ENCODE measurements at regions not wholly inside any gene's neighbourhood (a gene's known extent, or its start where the extent isn't known, plus 50 kb on each side); places are given as distances from the start of the nearest gene placed in this dataset.
A peak's percentile ranks its signal among the peaks of the same experiment; 100 is the strongest.

- Histone ChIP-seq H3K36me3 (no peaks in the 10 kb centered on the region), H3K4me1 (peaks cover 0 to 14% (median 0%) of the 10 kb centered on the region in 3 donors), H3K27ac (no peak overlapping the region), H3K4me3 (no peak overlapping the region), H3K27me3 (no peaks in the 10 kb centered on the region), H3K9me3 (no peaks in the 10 kb centered on the region)
- intact Hi-C loops (cut with DNase I): no loop called here
- TF ChIP-seq, protein P1, sequence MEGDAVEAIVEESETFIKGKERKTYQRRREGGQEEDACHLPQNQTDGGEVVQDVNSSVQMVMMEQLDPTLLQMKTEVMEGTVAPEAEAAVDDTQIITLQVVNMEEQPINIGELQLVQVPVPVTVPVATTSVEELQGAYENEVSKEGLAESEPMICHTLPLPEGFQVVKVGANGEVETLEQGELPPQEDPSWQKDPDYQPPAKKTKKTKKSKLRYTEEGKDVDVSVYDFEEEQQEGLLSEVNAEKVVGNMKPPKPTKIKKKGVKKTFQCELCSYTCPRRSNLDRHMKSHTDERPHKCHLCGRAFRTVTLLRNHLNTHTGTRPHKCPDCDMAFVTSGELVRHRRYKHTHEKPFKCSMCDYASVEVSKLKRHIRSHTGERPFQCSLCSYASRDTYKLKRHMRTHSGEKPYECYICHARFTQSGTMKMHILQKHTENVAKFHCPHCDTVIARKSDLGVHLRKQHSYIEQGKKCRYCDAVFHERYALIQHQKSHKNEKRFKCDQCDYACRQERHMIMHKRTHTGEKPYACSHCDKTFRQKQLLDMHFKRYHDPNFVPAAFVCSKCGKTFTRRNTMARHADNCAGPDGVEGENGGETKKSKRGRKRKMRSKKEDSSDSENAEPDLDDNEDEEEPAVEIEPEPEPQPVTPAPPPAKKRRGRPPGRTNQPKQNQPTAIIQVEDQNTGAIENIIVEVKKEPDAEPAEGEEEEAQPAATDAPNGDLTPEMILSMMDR (IDR thresholded peaks at IDR 0.05): no peak
- FAIRE-seq: no peak
- no peak for ATAC-seq
- no peak for DNase-seq
- WGBS, 2 donors: 52 to 100% methylated on average over 1 of the region's 1 CpG
Measured at GRCh38 chr5:14039576-14039975, 95.1 kb upstream of the DNAH5 start.

GRCh38 chr5:14039063-14039462 is 94.6 kb upstream of the DNAH5 start:
- no peak for DNase-seq
- FAIRE-seq: no peak
- intact Hi-C loops (cut with DNase I): no loop called here
- Histone ChIP-seq H3K27ac (no peak overlapping the region), H3K4me1 (peaks cover 0 to 14% (median 0%) of the 10 kb centered on the region in 3 donors), H3K27me3 (no peaks in the 10 kb centered on the region), H3K4me3 (no peak overlapping the region), H3K9me3 (no peaks in the 10 kb centered on the region), H3K36me3 (no peaks in the 10 kb centered on the region)
- 63 to 81% methylated on average over 7 of the region's 7 CpGs for WGBS, 2 donors
- TF ChIP-seq, protein P1 (IDR thresholded peaks at IDR 0.05): no peak
- no peak for ATAC-seq

GRCh38 chr5:14038341-14038959 is 94.0 kb upstream of the DNAH5 start:
- H3K9me3 ChIP-seq: no peaks in the 10 kb centered on the region
- no peak for FAIRE-seq
- H3K4me3 ChIP-seq: no peak overlapping the region
- H3K27me3 ChIP-seq: no peaks in the 10 kb centered on the region
- intact Hi-C loops (cut with DNase I): no loop called here
- H3K4me1 ChIP-seq: peaks cover 0 to 14% (median 0%) of the 10 kb centered on the region in 3 donors
- no peaks in the 10 kb centered on the region for H3K36me3 ChIP-seq
- ATAC-seq: peak in 1 of 4 donors; percentile 5
- H3K27ac ChIP-seq: peak overlapping the region in 2 of 4 donors; percentile 72 to 81
- TF ChIP-seq, protein P1 (IDR thresholded peaks at IDR 0.05): no peak
- no peak for DNase-seq
- WGBS, 2 donors: 64 to 71% methylated on average over 10 of the region's 10 CpGs

GRCh38 chr5:14036947-14037346 is 92.5 kb upstream of the DNAH5 start:
- Histone ChIP-seq H3K27me3 (no peaks in the 10 kb centered on the region), H3K4me3 (no peak overlapping the region), H3K36me3 (no peaks in the 10 kb centered on the region), H3K27ac (peak overlapping the region; percentile 49 to 81 (median 68)), H3K4me1 (peaks cover 0 to 14% (median 0%) of the 10 kb centered on the region in 3 donors), H3K9me3 (no peaks in the 10 kb centered on the region)
- FAIRE-seq (no peak), ATAC-seq (peak in 3 of 4 donors; percentile 8 to 43 (median 8)), DNase-seq (no peak)
- WGBS, 2 donors: 68 to 73% methylated on average over 9 of the region's 9 CpGs
- intact Hi-C loops (cut with DNase I): no loop called here
- TF ChIP-seq, protein P1 (IDR thresholded peaks at IDR 0.05): no peak

GRCh38 chr5:14036514-14036913 is 92.0 kb upstream of the DNAH5 start:
- Histone ChIP-seq H3K27me3 (no peaks in the 10 kb centered on the region), H3K4me1 (peaks cover 0 to 14% (median 0%) of the 10 kb centered on the region in 3 donors), H3K36me3 (no peaks in the 10 kb centered on the region), H3K4me3 (no peak overlapping the region), H3K9me3 (no peaks in the 10 kb centered on the region), H3K27ac (peak overlapping the region; percentile 49 to 81 (median 68))
- FAIRE-seq: no peak
- intact Hi-C loops (cut with DNase I): no loop called here
- 59 to 61% methylated on average over 2 of the region's 2 CpGs for WGBS, 2 donors
- ATAC-seq: peak; percentile 10 to 37 (median 30)
- TF ChIP-seq, protein P1 (IDR thresholded peaks at IDR 0.05): no peak
- no peak for DNase-seq
